Stimulated activated CD4-positive, alpha-beta T cell treated with anti-CD3 and anti-CD28 coated beads, TNF-alpha, amount 100 ng/mL, for 1 hour (primary cell): ENCODE measurements at regions not wholly inside any gene's neighbourhood (a gene's known extent, or its start where the extent isn't known, plus 50 kb on each side); places are given as distances from the start of the nearest gene placed in this dataset.
"Not testable (repeated sequence)": the region's sequence is repeated elsewhere in the genome, so short reads cannot be mapped to it uniquely, and the experiment has no call there.

Experiments used
- DNase-seq, 3 donors: peaks; one replicate each; pipeline ENCODE4 v3.0.0-alpha.2; 2020; ENCODE audit warnings: low read depth in 3 of 3, low spot score in 1 of 3

DNA sequence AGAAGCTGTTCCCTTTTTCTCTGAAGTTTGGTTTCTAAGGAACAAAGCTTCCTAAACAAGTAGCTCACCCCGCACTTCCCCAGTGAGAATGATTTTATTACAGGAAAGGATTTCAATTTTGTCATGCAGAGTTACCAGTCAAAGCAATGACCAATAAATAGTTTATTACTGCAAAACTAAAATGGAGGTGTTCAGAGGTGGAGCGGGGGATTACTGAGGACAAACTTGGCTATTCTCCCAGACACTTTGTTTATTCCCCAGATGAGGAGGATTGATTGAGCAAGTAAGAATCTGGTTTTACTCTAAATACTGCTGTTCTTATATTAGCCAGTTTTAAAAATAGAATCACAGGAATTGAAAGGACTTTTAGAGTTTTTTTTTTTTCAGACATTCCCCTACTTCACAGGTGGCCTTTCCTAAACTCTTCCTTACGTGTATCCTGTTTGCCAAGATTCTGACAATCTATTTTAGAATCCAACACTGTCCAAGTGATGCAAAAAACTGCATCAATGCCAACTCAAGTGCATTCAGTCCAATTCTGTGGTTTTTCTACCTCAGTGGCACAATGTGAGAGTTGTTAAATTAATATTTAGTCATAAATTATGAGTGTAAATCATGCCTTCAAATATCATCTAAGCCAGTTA, 136.1 kb downstream of the TNFSF18 start:
- no peak for DNase-seq

DNA sequence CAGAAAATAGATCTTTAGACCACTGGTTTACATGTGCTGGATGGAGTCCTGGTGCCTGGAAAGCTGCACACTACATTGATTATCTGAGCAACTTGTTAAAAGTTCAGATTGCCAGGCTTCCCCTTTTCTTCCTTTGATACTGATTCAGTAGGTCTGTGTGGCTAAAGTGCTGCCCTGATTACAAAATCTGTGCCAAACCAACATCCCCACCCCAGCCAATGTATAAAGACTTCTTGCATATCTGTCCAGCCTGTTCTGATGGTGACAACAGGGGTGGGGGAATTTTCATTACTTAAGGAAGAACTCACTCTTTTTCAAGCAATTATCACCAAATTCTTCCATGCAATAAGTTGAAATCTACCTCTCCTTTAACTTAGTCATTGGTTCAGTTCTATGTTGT, 135.5 kb downstream of the TNFSF18 start:
- no peak for DNase-seq

GRCh38 chr1:172916116-172916515, 134.6 kb downstream of the TNFSF18 start:
- DNase-seq: no peak

DNA sequence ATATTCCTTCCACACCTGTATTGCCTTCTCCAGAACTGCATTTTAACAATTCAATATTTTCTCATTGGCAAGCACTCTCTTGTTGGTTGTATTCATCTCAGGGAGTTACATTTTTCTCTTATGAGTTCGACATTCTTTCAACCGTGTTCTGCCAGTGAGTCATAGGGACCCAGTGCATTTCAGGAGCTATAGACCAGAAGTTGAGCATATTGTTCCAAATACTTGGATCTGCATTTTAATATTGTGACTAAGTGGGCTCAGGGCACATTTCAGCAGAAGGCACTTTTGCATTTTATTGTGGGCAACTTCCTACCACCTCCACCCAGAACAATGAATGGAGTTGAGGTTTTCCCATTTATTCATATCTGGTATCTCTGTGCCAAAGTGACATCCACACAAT, 132.8 kb downstream of the TNFSF18 start:
- no peak for DNase-seq

GRCh38 chr1:172918478-172918877, 132.3 kb downstream of the TNFSF18 start:
- no peak for DNase-seq

GRCh38 chr1:172926070-172926469, 124.7 kb downstream of the TNFSF18 start:
- DNase-seq: no peak

DNA sequence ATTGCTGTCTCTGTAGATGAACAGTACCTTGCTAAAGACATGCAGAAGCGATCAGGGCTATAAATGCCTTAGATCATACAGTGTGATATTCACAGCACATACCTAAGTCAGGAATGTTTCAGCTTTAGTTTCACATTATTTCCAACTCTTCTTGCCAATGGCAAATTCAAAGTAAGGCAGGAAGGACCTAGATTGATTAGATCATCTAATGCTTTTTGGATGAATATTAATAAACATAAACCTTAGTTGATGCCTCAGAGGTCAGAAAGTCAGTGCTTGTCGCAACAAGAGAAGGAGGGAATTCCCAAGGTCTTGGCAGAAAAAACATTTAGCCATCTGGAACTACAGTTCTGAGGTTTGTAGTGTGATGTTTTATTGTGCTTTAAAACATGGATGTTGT, 122.3 kb downstream of the TNFSF18 start:
- DNase-seq: no peak

DNA sequence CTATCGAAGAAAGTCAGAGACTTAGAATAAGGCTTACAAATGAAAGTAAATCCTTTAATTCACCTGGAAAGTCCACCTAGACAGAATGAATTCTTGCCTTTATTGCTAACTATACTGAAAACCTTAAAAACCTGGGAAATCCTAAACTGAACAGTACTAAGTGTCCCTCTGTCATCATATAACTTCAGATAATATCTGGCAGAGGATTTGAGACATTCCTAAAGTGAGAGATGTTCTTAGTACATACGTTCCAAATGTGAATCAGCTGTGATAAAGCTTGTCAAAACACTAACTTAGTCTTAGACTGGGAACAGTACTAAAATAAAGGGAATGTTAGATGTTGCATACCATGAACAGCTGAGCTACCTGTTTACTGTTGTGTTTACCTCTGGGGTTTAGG, 121.7 kb downstream of the TNFSF18 start:
- no peak for DNase-seq

DNA sequence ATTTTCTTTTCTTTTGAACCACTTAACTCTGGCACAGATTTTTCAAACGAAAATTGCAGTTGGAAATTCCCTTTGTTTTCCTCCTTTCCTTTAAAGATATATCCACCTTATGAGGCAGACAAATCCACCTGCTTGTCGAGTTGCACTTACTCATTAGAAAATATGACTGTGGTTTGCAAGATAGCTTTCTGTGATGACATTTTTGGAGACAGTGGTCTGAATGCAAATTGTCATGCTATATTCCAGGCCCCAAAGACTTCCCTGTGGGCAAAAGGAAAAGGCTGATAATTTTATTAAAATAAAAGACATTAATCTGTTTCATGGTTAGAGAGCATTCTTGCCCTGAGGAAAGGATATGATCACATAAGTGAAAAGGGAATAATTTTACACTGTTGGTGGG, 120.6 kb downstream of the TNFSF18 start:
- no peak for DNase-seq

GRCh38 chr1:172931340-172931739, 119.4 kb downstream of the TNFSF18 start:
- DNase-seq: no peak

DNA sequence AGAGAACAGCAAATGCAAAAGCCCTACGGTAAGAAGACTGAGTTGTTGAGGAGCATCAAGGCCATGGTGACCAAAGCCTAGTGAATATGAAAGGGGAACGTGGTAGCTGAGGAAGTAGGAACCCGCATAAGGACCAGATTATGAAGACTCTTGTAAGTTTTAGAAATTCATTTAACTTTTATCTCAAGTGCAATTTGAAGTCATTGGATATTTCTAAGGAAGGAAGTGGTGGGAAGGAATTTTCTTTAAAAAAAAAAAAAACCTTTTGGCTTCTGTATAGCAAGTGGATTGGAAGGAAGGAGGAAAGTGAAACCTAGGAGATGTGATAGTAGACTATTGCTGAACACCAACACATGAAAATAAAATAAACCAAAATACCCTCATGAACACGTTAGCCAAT, 119.0 kb downstream of the TNFSF18 start:
- DNase-seq: no peak

GRCh38 chr1:172932981-172933380, 117.8 kb downstream of the TNFSF18 start:
- no peak for DNase-seq

GRCh38 chr1:172934417-172934762, 116.4 kb downstream of the TNFSF18 start:
- no peak for DNase-seq

DNA sequence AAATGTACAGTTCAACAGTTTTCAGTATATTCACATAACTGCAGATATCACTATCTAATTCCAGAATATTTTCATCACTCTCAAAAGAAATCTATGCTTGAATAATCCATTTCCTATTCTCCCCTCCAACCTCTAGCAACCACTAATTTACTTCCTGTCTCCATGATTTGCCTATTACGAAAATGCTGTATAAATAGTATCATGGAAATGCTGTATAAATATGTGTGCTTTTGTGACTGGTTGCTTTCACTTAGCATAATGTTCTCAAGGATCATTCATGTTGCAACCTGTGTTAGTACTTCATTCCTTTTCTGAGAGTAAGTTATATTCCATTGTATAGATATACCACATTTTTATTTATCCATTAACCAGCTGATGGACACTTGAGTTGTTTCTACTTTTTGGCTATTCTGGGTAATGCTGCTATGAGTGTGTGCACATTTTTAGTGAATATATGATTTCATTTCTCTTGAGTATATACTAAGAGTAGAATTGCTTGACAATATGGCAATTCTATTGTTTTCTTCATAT, 115.6 kb downstream of the TNFSF18 start:
- DNase-seq: no peak

- DNase-seq: no peak
These were observed 114.6 kb downstream of the TNFSF18 start for GRCh38 chr1:172936088-172936645.

DNA sequence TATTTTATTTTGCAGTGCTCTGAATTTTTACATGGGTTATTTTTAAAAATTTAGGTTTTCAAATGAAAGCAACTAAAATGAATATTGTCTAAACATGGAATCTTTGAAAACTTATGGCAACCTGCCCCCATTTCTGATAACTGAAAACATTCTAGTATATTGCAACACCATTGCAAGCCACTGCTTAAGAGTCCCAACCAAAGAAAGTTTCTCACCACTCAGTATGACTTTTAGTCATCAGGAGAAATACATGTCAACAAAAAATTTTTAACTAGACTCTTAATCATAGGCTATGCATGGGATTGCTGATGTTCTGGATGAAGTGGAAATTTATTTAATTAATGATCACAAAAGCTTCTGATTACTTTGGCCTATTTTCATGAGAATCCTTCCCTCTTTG, 112.1 kb downstream of the TNFSF18 start:
- no peak for DNase-seq

- no peak for DNase-seq
These were observed 111.3 kb downstream of the TNFSF18 start for GRCh38 chr1:172939475-172939874.

- no peak for DNase-seq
These were observed 110.4 kb downstream of the TNFSF18 start for GRCh38 chr1:172940174-172940855.

- DNase-seq: no peak
These were observed 109.3 kb downstream of the TNFSF18 start for GRCh38 chr1:172941471-172941870.

DNA sequence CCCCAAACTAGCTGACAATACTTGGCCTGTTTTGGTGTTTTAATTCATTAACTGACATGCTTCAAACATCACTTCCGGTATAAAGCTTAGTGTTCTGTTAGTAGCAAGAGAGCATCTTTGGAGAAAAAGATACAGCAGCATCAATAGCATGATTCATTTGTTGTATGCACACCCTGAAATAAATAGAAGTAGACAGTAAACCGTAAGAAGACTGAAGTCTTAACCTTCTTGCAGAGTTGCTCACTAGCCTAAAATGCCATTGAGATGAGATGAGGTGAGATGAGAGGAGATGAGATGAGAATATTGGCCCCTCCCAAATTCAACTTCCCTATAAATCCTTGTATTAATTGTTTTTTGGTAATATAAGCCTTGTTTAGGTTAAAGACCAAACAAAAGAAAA, 108.8 kb downstream of the TNFSF18 start:
- DNase-seq: no peak

- not testable (repeated sequence) for DNase-seq
These were observed 107.6 kb downstream of the TNFSF18 start for GRCh38 chr1:172943138-172943537.

DNA sequence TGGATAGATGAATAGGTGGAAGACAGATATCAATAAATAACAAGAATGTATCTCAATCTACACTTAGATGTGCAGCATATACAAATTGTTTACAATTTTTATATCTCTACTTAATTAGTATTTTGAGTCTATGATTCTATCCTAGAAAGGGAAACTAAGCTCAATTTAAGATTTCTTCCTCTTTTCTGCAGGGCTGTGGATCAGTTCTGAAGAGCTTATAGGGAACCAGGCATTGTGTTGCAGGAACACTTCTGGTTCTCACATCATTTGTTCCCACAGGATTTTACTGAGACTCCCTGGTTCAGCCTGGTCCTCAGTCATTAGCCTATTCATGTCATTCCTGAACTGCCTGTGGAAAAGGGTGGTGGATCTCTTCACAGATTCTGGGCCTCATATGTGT, 105.8 kb downstream of the TNFSF18 start:
- DNase-seq: no peak
